Muscle layer of duodenum (tissue), 2 donors: ENCODE measurements at regions not wholly inside any gene's neighbourhood (a gene's known extent, or its start where the extent isn't known, plus 50 kb on each side); places are given as distances from the start of the nearest gene placed in this dataset.
"Not testable (repeated sequence)": the region's sequence is repeated elsewhere in the genome, so short reads cannot be mapped to it uniquely, and the experiment has no call there.

Source experiments
- H3K27ac ChIP-seq: one replicate; pipeline ENCODE4 v1.7.0; 2013; ENCODE audit warnings: mild to moderate bottlenecking, low read length
- H3K27me3 ChIP-seq: one replicate; pipeline ENCODE4 v1.7.0; 2013; ENCODE audit warnings: low read depth, mild to moderate bottlenecking, control low read depth, low read length
- H3K36me3 ChIP-seq, 2 donors: one replicate each; pipeline ENCODE4 v1.7.0; 2013; ENCODE audit warnings: low read length in 2 of 2, control low read depth in 1 of 2, mild to moderate bottlenecking in 1 of 2; ENCODE audit not compliant: insufficient read depth in 2 of 2, control insufficient read depth in 1 of 2
- H3K4me1 ChIP-seq, 2 donors: one replicate each; pipeline ENCODE4 v1.7.0; 2013; ENCODE audit warnings: low read length in 2 of 2, mild to moderate bottlenecking in 2 of 2, control low read depth in 1 of 2, moderate library complexity in 1 of 2; ENCODE audit not compliant: insufficient read depth in 2 of 2, control insufficient read depth in 1 of 2
- H3K4me3 ChIP-seq, 2 donors: one replicate each; pipeline ENCODE4 v1.7.0; 2013; ENCODE audit warnings: low read length in 2 of 2, low read depth in 1 of 2, mild to moderate bottlenecking in 1 of 2
- H3K9me3 ChIP-seq, 2 donors: one replicate each; pipeline ENCODE4 v1.7.0; 2013; ENCODE audit warnings: low read length in 2 of 2, control low read depth in 1 of 2, mild to moderate bottlenecking in 1 of 2; ENCODE audit not compliant: control insufficient read depth in 1 of 2
- donor health status: healthy.

GRCh38 chr9:106203815-106204516 lies 509.6 kb downstream of the TMEM38B start:
- H3K4me3 ChIP-seq, H3K27ac ChIP-seq, H3K27me3 ChIP-seq, H3K9me3 ChIP-seq, H3K4me1 ChIP-seq, H3K36me3 ChIP-seq: not testable (repeated sequence)

GRCh38 chr9:106207298-106207697 lies 513.0 kb downstream of the TMEM38B start:
- H3K27me3 ChIP-seq = no peaks in the 10 kb centered on the region

GRCh38 chr9:106218427-106218826 lies 524.1 kb downstream of the TMEM38B start:
- H3K9me3 ChIP-seq = no peaks in the 10 kb centered on the region
- H3K27ac ChIP-seq = no peak overlapping the region
- no peaks in the 10 kb centered on the region for H3K36me3 ChIP-seq
- no peaks in the 10 kb centered on the region for H3K27me3 ChIP-seq
- no peaks in the 10 kb centered on the region for H3K4me1 ChIP-seq
- H3K4me3 ChIP-seq = no peak overlapping the region

More at GRCh38 chr9:106207298-106207697, 513.0 kb downstream of the TMEM38B start:
- no peak overlapping the region for H3K4me3 ChIP-seq
- H3K4me1 ChIP-seq = no peaks in the 10 kb centered on the region
- no peaks in the 10 kb centered on the region for H3K36me3 ChIP-seq
- H3K27ac ChIP-seq = no peak overlapping the region
- peaks cover 0 to 5% of the 10 kb centered on the region in 2 donors for H3K9me3 ChIP-seq

GRCh38 chr9:106218854-106219253 lies 524.5 kb downstream of the TMEM38B start:
- H3K4me1 ChIP-seq = no peaks in the 10 kb centered on the region
- no peak overlapping the region for H3K27ac ChIP-seq
- H3K27me3 ChIP-seq = no peaks in the 10 kb centered on the region
- H3K36me3 ChIP-seq = no peaks in the 10 kb centered on the region
- no peaks in the 10 kb centered on the region for H3K9me3 ChIP-seq
- no peak overlapping the region for H3K4me3 ChIP-seq

- Histone ChIP-seq H3K27me3 (no peaks in the 10 kb centered on the region), H3K4me3 (no peak overlapping the region)
Observed at GRCh38 chr9:106220415-106220814, 526.1 kb downstream of the TMEM38B start.

DNA sequence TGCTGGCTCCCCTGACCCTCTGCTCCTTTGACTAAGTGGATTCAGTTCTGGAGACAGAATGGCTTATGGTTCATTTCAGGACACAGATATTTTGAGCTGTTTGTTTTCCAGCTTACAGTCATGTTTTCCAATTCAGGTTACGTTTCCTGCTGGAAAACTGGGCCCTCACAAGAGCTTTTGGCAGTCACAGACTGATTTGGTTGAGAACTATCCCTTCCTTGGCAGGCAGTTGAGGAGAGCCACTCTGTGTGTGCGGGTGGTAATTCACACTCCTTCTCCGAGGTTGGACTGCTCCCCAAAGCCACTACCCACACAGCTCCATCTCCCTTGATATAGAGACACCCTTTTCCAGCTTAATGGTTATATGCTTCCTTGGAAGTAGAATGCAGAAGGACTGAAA lies 534.5 kb downstream of the TMEM38B start:
- Histone ChIP-seq H3K9me3 (no peaks in the 10 kb centered on the region), H3K4me3 (no peak overlapping the region), H3K27me3 (no peaks in the 10 kb centered on the region), H3K36me3 (no peaks in the 10 kb centered on the region), H3K27ac (no peak overlapping the region), H3K4me1 (no peaks in the 10 kb centered on the region)

More at GRCh38 chr9:106220415-106220814, 526.1 kb downstream of the TMEM38B start:
- Histone ChIP-seq H3K27ac (no peak overlapping the region), H3K4me1 (no peaks in the 10 kb centered on the region), H3K9me3 (no peaks in the 10 kb centered on the region), H3K36me3 (no peaks in the 10 kb centered on the region)

GRCh38 chr9:106233116-106233515 lies 538.8 kb downstream of the TMEM38B start:
- H3K36me3 ChIP-seq = no peaks in the 10 kb centered on the region
- no peaks in the 10 kb centered on the region for H3K9me3 ChIP-seq
- H3K4me3 ChIP-seq = no peak overlapping the region

GRCh38 chr9:106260908-106261307 lies 566.6 kb downstream of the TMEM38B start:
- not testable (repeated sequence) for H3K27me3 ChIP-seq, H3K36me3 ChIP-seq, H3K4me1 ChIP-seq, H3K4me3 ChIP-seq, H3K27ac ChIP-seq, H3K9me3 ChIP-seq

More at GRCh38 chr9:106233116-106233515, 538.8 kb downstream of the TMEM38B start:
- no peaks in the 10 kb centered on the region for H3K4me1 ChIP-seq
- H3K27me3 ChIP-seq = no peaks in the 10 kb centered on the region
- H3K27ac ChIP-seq = no peak overlapping the region

- Histone ChIP-seq H3K9me3 (peaks cover 0 to 4% of the 10 kb centered on the region in 2 donors), H3K4me3 (no peak overlapping the region), H3K27me3 (no peaks in the 10 kb centered on the region), H3K36me3 (no peaks in the 10 kb centered on the region), H3K4me1 (no peaks in the 10 kb centered on the region), H3K27ac (no peak overlapping the region)
Observed at GRCh38 chr9:106277966-106278365, 583.6 kb downstream of the TMEM38B start.

- H3K9me3 ChIP-seq = no peaks in the 10 kb centered on the region
- no peaks in the 10 kb centered on the region for H3K36me3 ChIP-seq
- peaks cover 0 to 8% of the 10 kb centered on the region in 2 donors for H3K4me1 ChIP-seq
- no peak overlapping the region for H3K4me3 ChIP-seq
- no peak overlapping the region for H3K27ac ChIP-seq
- H3K27me3 ChIP-seq = no peaks in the 10 kb centered on the region
Observed at GRCh38 chr9:106283769-106284168, 579.2 kb upstream of the ZNF462 start.

DNA sequence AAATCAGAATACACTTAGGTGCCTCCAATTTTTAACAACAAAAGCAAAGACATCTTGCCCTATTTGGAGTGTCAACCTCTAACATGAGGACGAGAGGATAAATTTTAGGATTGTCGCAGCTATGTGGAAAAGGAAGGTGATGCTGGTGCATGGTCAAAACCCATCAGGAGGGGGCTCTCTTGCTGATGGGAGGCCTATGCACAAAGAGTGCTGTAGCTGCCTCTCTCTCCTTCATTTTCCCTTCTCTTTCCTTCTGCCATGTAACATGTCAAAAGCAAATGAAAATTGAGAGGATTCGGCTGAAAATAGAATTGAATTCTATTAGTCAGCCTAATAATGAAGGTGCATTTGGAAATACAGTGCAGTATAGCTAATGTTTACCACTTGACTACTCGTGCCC lies 578.7 kb upstream of the ZNF462 start:
- Histone ChIP-seq H3K4me1 (peaks cover 0 to 8% of the 10 kb centered on the region in 2 donors), H3K27me3 (no peaks in the 10 kb centered on the region), H3K36me3 (no peaks in the 10 kb centered on the region), H3K27ac (no peak overlapping the region), H3K9me3 (no peaks in the 10 kb centered on the region), H3K4me3 (no peak overlapping the region)

DNA sequence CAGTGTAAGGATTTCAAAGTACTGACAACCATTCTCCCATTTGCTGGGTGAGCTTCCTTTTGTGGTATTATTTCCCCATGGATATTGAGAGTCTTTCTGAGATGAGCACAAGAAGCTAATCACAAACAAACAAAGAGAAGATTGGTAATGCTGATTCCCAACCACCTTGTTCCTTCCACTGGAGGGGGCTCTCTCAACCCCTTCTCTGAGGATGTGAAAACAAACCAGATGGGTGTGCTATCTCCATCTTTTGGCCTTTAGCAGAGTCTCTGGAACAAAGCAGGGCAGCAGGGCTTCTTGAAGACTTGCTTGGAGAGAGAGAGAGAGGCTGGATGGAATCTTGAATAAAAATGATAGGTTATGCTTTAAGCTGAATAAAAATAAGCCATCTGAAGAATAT lies 576.7 kb upstream of the ZNF462 start:
- Histone ChIP-seq H3K9me3 (no peaks in the 10 kb centered on the region), H3K36me3 (no peaks in the 10 kb centered on the region), H3K4me3 (no peak overlapping the region), H3K27ac (no peak overlapping the region), H3K27me3 (no peaks in the 10 kb centered on the region), H3K4me1 (peaks cover 0 to 8% of the 10 kb centered on the region in 2 donors)
